PFSK-1 (cell line): ENCODE measurements at regions not wholly inside any gene's neighbourhood (a gene's known extent, or its start where the extent isn't known, plus 50 kb on each side); places are given as distances from the start of the nearest gene placed in this dataset.

Experiments
- POLR2AphosphoS5 ChIP-seq: IDR thresholded peaks from 2 replicates; pipeline ENCODE4 v1.6.1; 2012; ENCODE audit warnings: low read depth, mild to moderate bottlenecking, control low read depth, low read length, moderate library complexity
- SIN3A ChIP-seq: IDR thresholded peaks from 2 replicates; pipeline ENCODE4 v1.6.1; 2012; ENCODE audit warnings: mild to moderate bottlenecking, low read length, moderate library complexity, borderline replicate concordance; ENCODE audit not compliant: insufficient read depth

DNA sequence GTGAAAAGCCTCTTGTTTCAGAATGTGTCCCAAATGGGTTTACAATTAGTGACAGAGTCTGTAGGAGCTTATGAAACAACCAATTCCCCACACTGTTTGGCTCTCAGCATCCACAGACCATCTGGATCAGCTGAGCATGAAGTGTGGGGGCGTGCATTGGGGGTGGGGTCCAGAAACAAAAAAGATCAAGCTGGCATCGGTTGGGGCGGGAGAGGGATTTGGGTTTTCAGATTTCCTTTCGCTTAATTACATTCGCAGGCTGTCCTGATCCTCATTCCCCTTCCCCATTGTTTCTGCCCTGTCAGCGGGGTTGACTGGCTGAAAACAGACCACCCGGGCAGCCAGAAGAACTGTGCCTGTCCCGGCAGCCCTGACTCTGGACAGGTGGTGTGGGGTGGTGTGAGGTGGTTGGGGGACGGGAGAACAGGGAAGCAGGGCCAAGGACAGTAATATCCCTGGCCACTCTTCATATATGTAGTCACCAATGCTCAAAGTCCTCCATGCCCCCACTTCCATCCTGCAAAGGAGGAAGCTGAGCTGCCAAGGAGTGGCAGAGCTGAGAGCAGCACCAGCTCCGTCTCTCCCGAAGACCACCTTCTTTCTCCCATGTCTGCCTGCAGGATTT lies 92.0 kb downstream of the IER5 start:
- no peak for TF ChIP-seq POLR2AphosphoS5
- TF ChIP-seq SIN3A = no peak
